Kidney (tissue), 13 donors: ENCODE measurements at regions not wholly inside any gene's neighbourhood (a gene's known extent, or its start where the extent isn't known, plus 50 kb on each side); places are given as distances from the start of the nearest gene placed in this dataset.

Experiments
- DNase-seq, 5 donors: peaks; one replicate each; pipeline ENCODE4 v3.0.0-alpha.2; 2013 to 2020
- FAIRE-seq: peaks from 2 replicates; lab custom pipeline; 2012; peaks lifted over from hg19 to GRCh38; lab: Jason Lieb, UNC
- H3K27ac ChIP-seq, 2 donors: one replicate each; pipeline ENCODE4 v1.7.0; 2013; ENCODE audit warnings: low read depth in 2 of 2, low read length in 2 of 2, inconsistent platforms in 1 of 2
- H3K27me3 ChIP-seq: one replicate; pipeline ENCODE4 v1.7.1; 2013; ENCODE audit warnings: low read length, inconsistent platforms; ENCODE audit not compliant: control insufficient read depth, insufficient read depth
- H3K36me3 ChIP-seq, 3 donors: one replicate each; pipeline versions ENCODE4 v1.7.0 to v1.7.1; 2013; ENCODE audit warnings: low read length in 3 of 3, control low read depth in 1 of 3, inconsistent platforms in 1 of 3; ENCODE audit not compliant: insufficient read depth in 3 of 3, control insufficient read depth in 2 of 3
- H3K4me1 ChIP-seq, 3 donors: one replicate each; pipeline versions ENCODE4 v1.7.0 to v1.7.1; 2013; ENCODE audit warnings: low read length in 3 of 3, inconsistent platforms in 1 of 3, low read depth in 1 of 3; ENCODE audit not compliant: control insufficient read depth in 2 of 3, insufficient read depth in 2 of 3
- H3K4me3 ChIP-seq, 3 donors: one replicate each; pipeline versions ENCODE4 v1.7.0 to v1.8.1; 2013; ENCODE audit warnings: low read length in 3 of 3, control low read depth in 1 of 3, inconsistent platforms in 1 of 3
- H3K9ac ChIP-seq, 3 donors: one replicate each; pipeline versions ENCODE4 v1.7.0 to v1.7.1; 2013; ENCODE audit warnings: low read length in 3 of 3, control low read depth in 1 of 3, inconsistent platforms in 1 of 3
- H3K9me3 ChIP-seq, 3 donors: one replicate each; pipeline versions ENCODE4 v1.7.0 to v1.7.1; 2013; ENCODE audit warnings: low read length in 3 of 3, control low read depth in 1 of 3, inconsistent platforms in 1 of 3; ENCODE audit not compliant: control insufficient read depth in 2 of 3, insufficient read depth in 1 of 3
- intact Hi-C: fragments of 100-400 bp; cut with DNase I; formaldehyde crosslinking; loops from one replicate; pipeline ENCODE4 v1.11.1; 2022
- TF ChIP-seq, protein P1 (sequence below): IDR thresholded peaks from 3 replicates; pipeline ENCODE4 v1.5.1; 2012; ENCODE audit warnings: mild to moderate bottlenecking, moderate library complexity, borderline replicate concordance; ENCODE audit not compliant: insufficient read depth; ENCODE audit errors: extremely low read depth
- donor health status: control.
- donor health status: control.
- donor health status: control.
- donor health status: control.
- donor health status: control.
- donor health status: DM: yes; HTN: yes; CAD: no.
- donor health status: Normal renal cell carcinoma (clear cell type).

DNA sequence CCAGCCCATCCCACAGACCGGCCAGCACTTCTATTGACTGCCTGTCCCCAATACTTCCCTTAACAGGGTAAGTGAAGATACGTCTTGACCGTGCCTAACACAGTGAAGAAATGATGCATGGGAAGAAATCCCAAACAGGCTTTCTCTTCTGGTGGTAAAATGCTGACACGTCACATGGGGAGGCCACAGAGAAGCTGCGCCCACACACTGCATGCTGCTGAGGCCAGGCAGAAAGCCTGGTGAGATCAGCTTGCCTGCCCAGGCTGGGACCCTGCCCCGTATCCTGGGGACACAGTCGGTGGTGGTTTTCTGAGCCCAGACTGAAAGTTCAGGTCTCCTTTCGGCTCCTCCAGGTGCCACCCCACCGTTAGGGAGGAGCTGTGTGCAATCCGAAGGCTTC is 356.3 kb upstream of the MGMT start:
- no peak for DNase-seq
- no peaks in the 10 kb centered on the region for H3K4me1 ChIP-seq
- no peak overlapping the region for H3K27ac ChIP-seq
- FAIRE-seq: no peak
- no peak overlapping the region for H3K4me3 ChIP-seq
- no peaks in the 10 kb centered on the region for H3K36me3 ChIP-seq
- TF ChIP-seq, protein P1, sequence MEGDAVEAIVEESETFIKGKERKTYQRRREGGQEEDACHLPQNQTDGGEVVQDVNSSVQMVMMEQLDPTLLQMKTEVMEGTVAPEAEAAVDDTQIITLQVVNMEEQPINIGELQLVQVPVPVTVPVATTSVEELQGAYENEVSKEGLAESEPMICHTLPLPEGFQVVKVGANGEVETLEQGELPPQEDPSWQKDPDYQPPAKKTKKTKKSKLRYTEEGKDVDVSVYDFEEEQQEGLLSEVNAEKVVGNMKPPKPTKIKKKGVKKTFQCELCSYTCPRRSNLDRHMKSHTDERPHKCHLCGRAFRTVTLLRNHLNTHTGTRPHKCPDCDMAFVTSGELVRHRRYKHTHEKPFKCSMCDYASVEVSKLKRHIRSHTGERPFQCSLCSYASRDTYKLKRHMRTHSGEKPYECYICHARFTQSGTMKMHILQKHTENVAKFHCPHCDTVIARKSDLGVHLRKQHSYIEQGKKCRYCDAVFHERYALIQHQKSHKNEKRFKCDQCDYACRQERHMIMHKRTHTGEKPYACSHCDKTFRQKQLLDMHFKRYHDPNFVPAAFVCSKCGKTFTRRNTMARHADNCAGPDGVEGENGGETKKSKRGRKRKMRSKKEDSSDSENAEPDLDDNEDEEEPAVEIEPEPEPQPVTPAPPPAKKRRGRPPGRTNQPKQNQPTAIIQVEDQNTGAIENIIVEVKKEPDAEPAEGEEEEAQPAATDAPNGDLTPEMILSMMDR: no peak
- no peaks in the 10 kb centered on the region for H3K27me3 ChIP-seq
- intact Hi-C loops: no loop called here
- H3K9ac ChIP-seq: no peak overlapping the region
- no peaks in the 10 kb centered on the region for H3K9me3 ChIP-seq

DNA sequence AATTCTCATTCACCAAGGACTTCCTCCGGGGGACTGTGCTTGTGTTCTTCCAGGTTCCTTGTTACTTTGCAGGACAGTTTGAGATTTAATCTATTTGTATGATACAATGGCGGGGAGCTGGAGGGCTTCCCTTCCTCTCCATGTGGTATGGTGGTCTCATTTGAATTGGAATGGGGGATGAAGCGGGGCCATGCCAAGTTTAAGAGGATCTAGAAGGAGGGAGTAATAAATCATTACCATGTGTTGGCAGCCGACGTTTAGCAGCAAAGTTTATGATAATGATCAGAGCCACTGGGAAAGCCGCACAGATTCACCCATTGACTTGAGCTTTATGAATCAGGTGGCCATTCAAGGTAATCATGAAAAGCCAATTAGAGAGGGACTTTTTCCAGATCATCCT is 355.1 kb upstream of the MGMT start:
- no peak for FAIRE-seq
- Histone ChIP-seq H3K27ac (no peak overlapping the region), H3K36me3 (no peaks in the 10 kb centered on the region), H3K9me3 (no peaks in the 10 kb centered on the region), H3K4me1 (no peaks in the 10 kb centered on the region), H3K9ac (no peak overlapping the region), H3K27me3 (no peaks in the 10 kb centered on the region), H3K4me3 (no peak overlapping the region)
- intact Hi-C loops: no loop called here
- TF ChIP-seq, protein P1: no peak
- no peak for DNase-seq

DNA sequence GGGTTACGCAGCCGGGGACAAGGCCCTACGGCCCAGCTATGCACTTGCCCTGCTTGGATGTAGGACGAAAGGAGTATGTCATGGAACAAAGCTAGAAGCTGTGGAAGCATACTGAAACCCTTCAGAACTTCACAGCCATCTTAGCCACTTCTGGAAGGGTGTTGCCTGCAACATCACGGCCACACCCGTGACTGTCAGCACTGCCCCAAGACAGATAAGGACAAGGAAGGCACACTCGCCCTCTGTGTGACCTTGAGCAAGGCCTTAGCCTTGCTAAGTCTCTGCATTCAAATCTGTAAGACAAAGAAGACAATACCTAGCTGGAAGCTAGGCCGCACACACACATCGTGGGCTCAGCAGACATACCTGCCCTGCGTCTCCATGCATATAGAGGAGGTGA is 352.5 kb upstream of the MGMT start:
- Histone ChIP-seq H3K9ac (no peak overlapping the region), H3K4me1 (no peaks in the 10 kb centered on the region), H3K4me3 (no peak overlapping the region), H3K27ac (no peak overlapping the region), H3K9me3 (no peaks in the 10 kb centered on the region), H3K36me3 (no peaks in the 10 kb centered on the region), H3K27me3 (no peaks in the 10 kb centered on the region)
- DNase-seq: peak in 1 of 5 donors; percentile 4
- no peak for FAIRE-seq
- intact Hi-C loops: no loop called here
- TF ChIP-seq, protein P1: no peak

DNA sequence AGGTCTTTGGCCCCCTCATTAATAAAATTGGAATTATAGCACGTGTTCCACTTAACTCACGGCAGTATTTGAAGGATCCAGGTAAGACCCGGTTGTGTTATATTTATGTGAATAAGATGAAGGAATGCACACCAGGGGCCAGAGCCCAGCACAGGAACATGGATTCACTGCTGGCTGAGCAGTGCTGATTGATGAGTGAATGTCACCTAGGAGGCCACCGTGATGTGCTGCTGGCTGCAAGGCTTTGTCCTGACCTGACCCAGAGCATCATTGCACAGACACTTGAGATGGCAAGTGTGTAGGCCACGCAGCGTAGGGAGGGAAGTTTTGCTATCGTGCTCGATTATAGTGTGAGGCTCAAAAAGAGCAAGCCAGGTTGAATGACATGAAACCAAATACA is 350.7 kb upstream of the MGMT start:
- Histone ChIP-seq H3K9ac (no peak overlapping the region), H3K4me1 (no peaks in the 10 kb centered on the region), H3K4me3 (no peak overlapping the region), H3K36me3 (no peaks in the 10 kb centered on the region), H3K27me3 (no peaks in the 10 kb centered on the region), H3K9me3 (no peaks in the 10 kb centered on the region), H3K27ac (no peak overlapping the region)
- intact Hi-C loops: no loop called here
- TF ChIP-seq, protein P1: no peak
- FAIRE-seq (no peak), DNase-seq (peak in 1 of 5 donors; percentile 9)
